Mesothelial cell of epicardium (in vitro differentiated cells): ENCODE measurements at regions not wholly inside any gene's neighbourhood (a gene's known extent, or its start where the extent isn't known, plus 50 kb on each side); places are given as distances from the start of the nearest gene placed in this dataset.

ENCODE experiments used
- DNase-seq, 2 experiments: peaks; one replicate each; pipeline ENCODE4 v3.0.0; 2021; ENCODE audit warnings: low spot score in 2 of 2; ENCODE audit not compliant: unreplicated experiment in 2 of 2
- H3K27ac Mint-ChIP-seq: 2 replicates; pipeline ENCODE4 v1.8.0; 2021; ENCODE audit warnings: mixed read lengths
- H3K27me3 Mint-ChIP-seq: 2 replicates; pipeline ENCODE4 v1.8.0; 2021; ENCODE audit warnings: low read depth, mixed read lengths
- H3K36me3 Mint-ChIP-seq: 2 replicates; pipeline ENCODE4 v1.8.0; 2021; ENCODE audit warnings: mixed read lengths
- H3K4me1 Mint-ChIP-seq: 2 replicates; pipeline ENCODE4 v1.8.0; 2021; ENCODE audit warnings: mixed read lengths
- H3K4me3 Mint-ChIP-seq: 2 replicates; pipeline ENCODE4 v1.8.0; 2021; ENCODE audit warnings: mild to moderate bottlenecking, moderate library complexity, mixed read lengths
- H3K9me3 Mint-ChIP-seq: 2 replicates; pipeline ENCODE4 v1.8.0; 2021; ENCODE audit warnings: mixed read lengths
- CTCF ChIP-seq: fragments of 200-600 bp; sonication (generic); IDR thresholded peaks from one replicate; pipeline ENCODE4 v1.5.0; 2021; ENCODE audit warnings: antibody characterized with exemption; ENCODE audit not compliant: unreplicated experiment

GRCh38 chr11:92558323-92558722, 333.7 kb downstream of the FAT3 start:
- no peaks in the 10 kb centered on the region for H3K36me3 Mint-ChIP-seq
- H3K27ac Mint-ChIP-seq: no peak overlapping the region

GRCh38 chr11:92569726-92570125, 345.1 kb downstream of the FAT3 start:
- TF ChIP-seq CTCF: no peak
- Mint-ChIP-seq H3K9me3 (no peaks in the 10 kb centered on the region), H3K4me1 (no peaks in the 10 kb centered on the region), H3K27me3 (no peaks in the 10 kb centered on the region), H3K27ac (no peak overlapping the region), H3K36me3 (no peaks in the 10 kb centered on the region), H3K4me3 (no peak overlapping the region)
- no peak for DNase-seq

More at GRCh38 chr11:92558323-92558722, 333.7 kb downstream of the FAT3 start:
- Mint-ChIP-seq H3K27me3 (no peaks in the 10 kb centered on the region), H3K4me3 (no peak overlapping the region), H3K4me1 (peaks cover 5% of the 10 kb centered on the region), H3K9me3 (peaks cover 11% of the 10 kb centered on the region)
- DNase-seq: no peak
- no peak for TF ChIP-seq CTCF

- no peaks in the 10 kb centered on the region for H3K27me3 Mint-ChIP-seq
- no peak overlapping the region for H3K4me3 Mint-ChIP-seq
- TF ChIP-seq CTCF: no peak
- no peaks in the 10 kb centered on the region for H3K36me3 Mint-ChIP-seq
- no peaks in the 10 kb centered on the region for H3K9me3 Mint-ChIP-seq
- H3K4me1 Mint-ChIP-seq: no peaks in the 10 kb centered on the region
- H3K27ac Mint-ChIP-seq: no peak overlapping the region
- no peak for DNase-seq
These were observed 347.9 kb downstream of the FAT3 start for GRCh38 chr11:92572559-92572958.

GRCh38 chr11:92576315-92576714, 351.7 kb downstream of the FAT3 start:
- no peak overlapping the region for H3K27ac Mint-ChIP-seq
- H3K4me3 Mint-ChIP-seq: no peak overlapping the region
- no peaks in the 10 kb centered on the region for H3K4me1 Mint-ChIP-seq
- no peaks in the 10 kb centered on the region for H3K9me3 Mint-ChIP-seq
- no peaks in the 10 kb centered on the region for H3K36me3 Mint-ChIP-seq
- H3K27me3 Mint-ChIP-seq: no peaks in the 10 kb centered on the region
- no peak for TF ChIP-seq CTCF
- no peak for DNase-seq

- Mint-ChIP-seq H3K9me3 (no peaks in the 10 kb centered on the region), H3K36me3 (no peaks in the 10 kb centered on the region), H3K4me1 (peaks cover 16% of the 10 kb centered on the region), H3K27ac (no peak overlapping the region), H3K27me3 (no peaks in the 10 kb centered on the region), H3K4me3 (no peak overlapping the region)
- no peak for DNase-seq
- TF ChIP-seq CTCF: no peak
These were observed 356.3 kb downstream of the FAT3 start for GRCh38 chr11:92580908-92581307.

GRCh38 chr11:92588393-92588792, 363.8 kb downstream of the FAT3 start:
- H3K27ac Mint-ChIP-seq: no peak overlapping the region
- peaks cover 37% of the 10 kb centered on the region for H3K4me1 Mint-ChIP-seq
- no peak for DNase-seq
- H3K4me3 Mint-ChIP-seq: no peak overlapping the region
- no peaks in the 10 kb centered on the region for H3K36me3 Mint-ChIP-seq
- H3K9me3 Mint-ChIP-seq: no peaks in the 10 kb centered on the region
- H3K27me3 Mint-ChIP-seq: no peaks in the 10 kb centered on the region
- TF ChIP-seq CTCF: no peak
